Inflammatory macrophage (primary cell): ENCODE measurements at regions not wholly inside any gene's neighbourhood (a gene's known extent, or its start where the extent isn't known, plus 50 kb on each side); places are given as distances from the start of the nearest gene placed in this dataset.
"Not testable (repeated sequence)": the region's sequence is repeated elsewhere in the genome, so short reads cannot be mapped to it uniquely, and the experiment has no call there.

Source experiments
- DNase-seq, 2 donors: peaks; one replicate each; pipeline ENCODE4 v3.0.0-alpha.2; 2020 to 2022

DNA sequence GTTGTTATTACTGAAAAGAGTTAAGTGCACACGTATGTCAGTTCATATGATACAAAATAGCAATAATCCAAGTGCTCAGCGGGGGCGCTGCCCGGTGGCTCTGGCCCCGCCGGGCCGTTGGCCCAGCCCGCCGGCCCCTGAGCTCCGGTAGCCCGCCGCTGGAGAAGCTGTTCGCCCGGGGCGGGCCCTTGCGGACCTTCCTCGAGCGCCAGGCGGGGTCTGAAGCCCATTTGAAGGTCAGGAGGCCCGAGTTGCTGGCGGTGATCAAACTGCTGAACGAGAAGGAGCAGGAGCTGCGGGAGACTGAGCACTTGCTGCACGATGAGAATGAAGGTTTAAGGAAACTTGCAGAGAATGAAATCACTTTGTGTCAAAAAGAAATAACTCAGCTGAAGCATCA, 599.0 kb downstream of the TRIML1 start:
- not testable (repeated sequence) for DNase-seq

DNA sequence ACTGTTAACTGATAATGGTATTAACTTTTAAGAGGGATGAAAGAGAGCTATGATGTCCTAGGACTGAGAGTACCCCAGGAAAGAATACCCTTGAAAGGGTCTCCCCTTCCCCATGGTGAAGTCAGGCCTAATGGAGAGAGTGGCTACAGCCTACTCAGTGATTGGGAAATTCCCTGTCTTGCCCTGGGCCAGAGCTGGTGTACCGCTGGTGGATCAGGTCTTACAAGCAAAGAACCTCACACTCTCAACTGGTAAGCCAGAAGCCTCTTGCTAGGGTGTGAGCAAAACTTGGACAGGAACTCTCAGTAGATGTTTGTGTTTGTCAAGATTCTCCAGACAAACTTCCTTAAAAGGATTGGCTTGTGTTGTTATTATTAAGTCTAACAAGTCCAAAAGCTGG, 600.9 kb downstream of the TRIML1 start:
- not testable (repeated sequence) for DNase-seq

DNA sequence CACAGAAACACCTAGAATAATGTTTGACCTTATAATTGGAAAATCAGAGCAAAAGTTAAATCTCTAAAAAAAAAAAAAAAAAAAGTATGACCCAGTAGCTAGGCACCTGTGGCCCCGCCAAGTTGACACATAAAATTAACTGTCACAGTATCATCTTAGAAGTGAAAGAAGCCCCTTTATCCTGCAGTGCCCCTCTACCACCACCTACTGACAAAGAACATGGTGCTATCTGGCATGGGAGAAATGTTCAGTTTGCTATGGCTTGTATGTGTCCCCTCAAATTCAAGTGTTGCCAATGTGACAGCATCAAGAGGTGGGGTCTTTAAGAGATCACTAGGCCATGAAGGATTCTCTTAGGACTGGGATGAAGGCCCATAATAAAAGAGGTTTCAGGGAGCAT, 601.5 kb downstream of the TRIML1 start:
- DNase-seq = not testable (repeated sequence)

DNA sequence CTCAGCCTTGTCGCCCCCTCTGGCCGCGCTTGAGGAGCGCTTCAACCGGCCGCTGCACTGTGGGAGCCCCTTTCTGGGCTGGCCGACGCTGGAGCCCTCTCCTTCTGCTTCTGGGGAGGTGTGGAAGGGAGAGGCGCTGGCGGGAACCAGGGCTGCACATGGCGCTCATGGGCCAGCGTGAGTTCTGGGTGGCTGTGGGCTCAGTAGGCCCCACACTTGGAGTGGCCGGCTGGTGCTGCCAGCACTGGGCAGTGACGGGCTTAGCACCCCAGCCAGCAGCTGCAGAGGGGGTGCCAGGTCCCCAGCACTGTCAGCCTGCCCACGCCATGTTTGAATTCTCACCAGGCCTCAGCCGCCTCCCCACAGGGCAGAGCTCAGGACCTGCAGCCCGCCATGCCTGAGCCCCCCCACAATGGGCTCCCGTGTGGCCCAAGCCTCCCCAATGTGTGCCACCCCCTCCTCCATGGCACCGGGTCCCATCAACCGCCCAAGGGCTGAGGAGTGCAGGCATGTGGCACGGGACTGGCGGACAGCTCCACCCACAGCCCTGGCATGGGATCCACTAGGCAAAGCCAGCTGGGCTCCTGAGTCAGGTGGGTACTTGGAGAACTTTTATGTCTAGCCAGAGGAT, 615.2 kb downstream of the TRIML1 start:
- DNase-seq = no peak

GRCh38 chr4:188767496-188767895, 628.3 kb downstream of the TRIML1 start:
- DNase-seq = no peak

DNA sequence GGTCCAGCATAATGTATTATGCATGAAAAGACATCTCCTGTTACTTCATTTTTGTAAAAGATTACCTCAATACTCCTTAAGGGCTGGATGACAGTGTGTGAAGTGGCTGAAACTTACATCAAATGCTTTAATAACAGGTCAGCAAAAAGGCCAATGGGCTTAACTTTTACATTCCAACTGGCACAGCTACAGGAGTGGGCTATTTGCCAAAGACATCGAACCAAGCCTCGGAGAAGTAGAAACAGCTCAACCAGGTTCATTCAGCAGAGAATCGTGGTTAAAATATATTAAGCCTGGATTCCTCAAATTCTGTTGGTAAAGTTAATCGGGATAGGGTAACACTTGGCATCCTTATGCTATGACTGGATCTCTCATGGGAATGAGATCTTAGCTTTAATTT, 639.7 kb downstream of the TRIML1 start:
- DNase-seq = no peak

GRCh38 chr4:188779581-188779980, 640.3 kb downstream of the TRIML1 start:
- no peak for DNase-seq

DNA sequence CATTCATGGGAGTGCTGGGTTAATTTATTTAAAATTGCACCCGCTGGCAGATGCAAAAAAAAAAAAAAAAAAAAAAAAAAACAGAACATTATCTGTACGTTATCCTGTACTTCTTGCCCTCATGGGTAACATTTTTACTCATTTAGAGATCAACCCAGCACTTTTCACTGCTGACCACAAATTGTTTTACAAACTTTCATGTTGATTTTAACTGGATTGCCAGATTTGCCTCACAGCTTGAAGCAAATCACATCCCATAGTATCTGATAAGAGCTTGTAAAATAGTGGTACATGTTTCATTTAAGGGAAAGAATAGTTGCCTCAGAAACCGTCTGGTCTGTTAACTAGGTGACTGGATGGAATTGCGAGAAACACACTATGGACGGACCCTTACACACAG, 640.8 kb downstream of the TRIML1 start:
- DNase-seq = no peak

- no peak for DNase-seq
Observed at GRCh38 chr4:188780686-188781085, 641.4 kb downstream of the TRIML1 start.

DNA sequence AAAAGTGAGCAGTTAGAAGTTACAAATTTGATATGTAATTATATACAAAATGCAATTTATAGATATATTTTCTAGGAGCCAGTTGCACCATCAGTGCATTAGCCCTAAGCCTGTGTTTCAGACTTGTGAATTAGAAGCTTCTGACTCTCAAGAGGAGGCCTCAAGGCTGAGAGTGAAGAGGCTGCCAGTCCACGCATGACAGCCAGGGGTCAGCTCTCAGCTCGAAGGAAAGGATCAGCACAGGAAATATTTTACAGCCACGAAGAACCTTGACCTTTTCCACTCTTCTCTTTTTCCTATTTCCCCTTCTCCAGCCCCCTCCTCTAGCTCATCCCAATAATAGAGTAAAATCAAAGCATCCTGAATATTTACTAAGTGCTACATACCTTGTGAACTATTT, 642.4 kb downstream of the TRIML1 start:
- no peak for DNase-seq

GRCh38 chr4:188783175-188783574, 643.9 kb downstream of the TRIML1 start:
- no peak for DNase-seq

- no peak for DNase-seq
Observed at GRCh38 chr4:188783606-188784160, 644.4 kb downstream of the TRIML1 start.

DNA sequence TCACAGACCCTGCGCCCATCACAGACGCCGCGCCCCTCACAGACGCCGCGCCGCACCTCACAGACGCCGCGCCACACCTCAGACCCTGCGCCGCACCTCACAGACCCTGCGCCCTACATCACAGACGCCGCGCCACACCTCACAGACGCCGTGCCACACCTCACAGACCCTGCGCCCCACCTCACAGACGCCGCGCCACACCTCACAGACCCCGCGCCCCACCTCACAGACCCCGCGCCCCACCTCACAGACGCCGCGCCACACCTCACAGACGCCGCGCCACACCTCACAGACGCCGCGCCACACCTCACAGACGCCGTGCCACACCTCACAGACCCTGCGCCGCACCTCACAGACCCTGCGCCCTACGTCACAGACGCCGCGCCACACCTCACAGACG, 657.4 kb downstream of the TRIML1 start:
- DNase-seq = not testable (repeated sequence)

DNA sequence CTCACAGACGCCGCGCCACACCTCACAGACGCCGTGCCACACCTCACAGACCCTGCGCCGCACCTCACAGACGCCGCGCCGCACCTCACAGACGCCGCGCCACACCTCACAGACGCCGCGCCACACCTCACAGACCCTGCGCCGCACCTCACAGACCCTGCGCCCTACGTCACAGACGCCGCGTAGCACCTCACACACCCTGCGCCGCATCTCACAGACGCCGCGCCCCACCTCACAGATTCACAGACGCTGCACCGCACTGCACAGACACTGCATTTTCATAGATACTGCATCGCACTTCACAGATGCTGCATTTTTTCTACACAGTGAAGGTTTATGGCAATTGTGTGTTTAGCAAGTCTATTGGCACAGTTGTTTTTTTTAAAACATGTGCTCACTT, 657.8 kb downstream of the TRIML1 start:
- DNase-seq = not testable (repeated sequence)

GRCh38 chr4:188804861-188805260, 665.6 kb downstream of the TRIML1 start:
- no peak for DNase-seq

DNA sequence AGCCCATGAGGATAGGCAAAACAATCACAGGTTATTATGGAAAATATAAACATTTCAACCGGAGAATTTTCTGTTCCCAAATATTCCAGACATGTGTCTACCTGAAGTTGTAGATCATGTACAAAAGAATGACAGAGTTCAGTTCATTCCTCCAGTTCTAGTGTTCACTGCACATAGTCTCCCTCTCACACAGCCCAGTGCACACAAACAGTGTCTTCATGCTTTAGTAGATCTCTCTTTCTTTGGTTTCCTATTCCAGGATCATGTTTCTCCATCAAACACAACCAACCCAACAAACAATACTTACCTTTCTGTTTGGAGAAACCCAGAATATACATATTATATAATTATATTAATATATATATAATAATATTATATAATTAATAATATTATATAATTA, 671.9 kb downstream of the TRIML1 start:
- no peak for DNase-seq

DNA sequence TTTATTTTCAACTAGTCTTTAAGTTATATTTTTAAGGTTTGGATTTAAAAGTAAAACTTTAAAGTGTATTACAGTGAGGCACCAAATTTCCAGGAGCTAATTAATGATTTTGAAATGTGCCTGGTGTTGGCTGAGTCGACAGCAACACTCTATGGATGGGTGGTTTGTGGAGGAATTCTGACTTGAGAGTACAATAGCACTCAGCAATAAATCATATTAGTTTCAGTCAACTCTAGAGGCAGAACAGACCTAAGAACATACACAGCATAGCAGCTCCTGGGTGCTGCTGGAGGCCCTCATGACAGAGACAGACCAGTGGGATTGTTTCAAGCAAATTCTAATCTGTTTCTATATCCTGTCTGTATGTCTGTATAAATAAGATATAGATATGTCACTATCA, 673.4 kb downstream of the TRIML1 start:
- DNase-seq = no peak

- DNase-seq = no peak
Observed at GRCh38 chr4:188818300-188818699, 679.1 kb downstream of the TRIML1 start.

DNA sequence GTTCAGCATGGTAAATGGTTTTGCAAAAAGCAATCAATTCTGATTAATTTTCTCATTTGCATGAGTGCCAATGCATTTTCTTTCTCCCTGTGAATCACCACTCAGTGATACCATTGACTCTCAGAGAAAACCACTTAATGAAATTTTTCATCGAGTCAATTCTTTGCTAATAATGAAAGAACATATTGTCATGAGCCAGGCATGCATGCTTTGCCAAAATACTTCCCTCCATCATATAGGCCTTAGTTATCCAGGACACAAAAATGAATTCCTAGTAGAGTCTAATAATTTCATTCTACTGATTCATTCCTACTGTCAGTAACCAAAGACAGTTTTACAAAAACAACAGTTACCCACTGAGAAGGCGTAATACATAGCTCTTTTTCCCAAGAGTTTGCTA, 680.0 kb downstream of the TRIML1 start:
- DNase-seq = no peak

DNA sequence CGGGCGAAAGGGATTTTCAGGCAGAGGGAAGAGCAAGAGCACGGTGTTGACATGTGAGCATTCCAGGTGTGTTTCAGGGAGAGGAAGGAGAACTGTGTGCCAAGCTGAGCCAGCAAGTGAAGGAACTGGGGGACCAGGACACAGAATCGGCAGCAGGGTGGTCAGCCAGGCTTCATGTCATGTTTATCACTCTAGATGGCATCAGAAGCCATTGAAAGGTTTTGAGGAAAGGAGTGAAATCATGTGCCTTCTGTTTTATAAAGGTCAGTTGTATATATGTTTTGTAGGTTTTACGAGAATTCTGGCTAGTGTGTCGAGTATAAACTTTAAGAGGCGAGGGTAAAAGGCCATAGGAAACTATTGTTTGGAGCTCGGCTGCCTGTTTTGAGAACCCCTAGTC, 682.3 kb downstream of the TRIML1 start:
- no peak for DNase-seq

GRCh38 chr4:188822698-188823097, 683.5 kb downstream of the TRIML1 start:
- no peak for DNase-seq

GRCh38 chr4:188824553-188824952, 685.3 kb downstream of the TRIML1 start:
- DNase-seq = no peak

- DNase-seq = no peak
Observed at GRCh38 chr4:188826393-188826792, 687.2 kb downstream of the TRIML1 start.

DNA sequence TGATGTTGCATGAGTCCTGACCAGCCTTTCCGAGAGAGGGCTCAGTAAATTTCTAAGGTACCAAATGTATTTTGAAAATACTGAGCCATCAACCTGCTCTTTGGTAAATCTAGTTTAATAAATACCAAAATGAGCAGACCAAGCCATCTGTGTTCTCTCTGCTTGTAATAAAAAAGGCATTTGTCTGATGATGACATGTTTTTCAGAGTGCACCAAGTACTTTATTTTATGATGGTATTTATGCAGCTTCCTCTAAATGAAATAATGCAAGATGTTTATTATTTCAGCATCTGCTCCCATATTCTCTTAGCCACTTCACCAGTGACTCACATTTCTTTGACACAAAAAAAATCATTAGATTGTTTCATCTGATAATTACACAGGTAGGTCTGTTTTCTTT, 700.5 kb downstream of the TRIML1 start:
- no peak for DNase-seq

- DNase-seq = no peak
Observed at GRCh38 chr4:188841523-188841922, 702.3 kb downstream of the TRIML1 start.
